Spleen (tissue), 7 donors: ENCODE measurements at regions not wholly inside any gene's neighbourhood (a gene's known extent, or its start where the extent isn't known, plus 50 kb on each side); places are given as distances from the start of the nearest gene placed in this dataset.

Experiments
- CTCF ChIP-seq, 11 experiments: fragments of 200-600 bp in 7 of 11; fragments of 450-650 bp in 4 of 11; sonication (generic) in 4 of 11; IDR thresholded peaks in 8 of 11; conservative IDR thresholded peaks in 3 of 11; 1 replicate in 7 of 11; 2 replicates in 4 of 11; pipeline versions ENCODE4 v1.4.0 to v1.8.0; 2016 to 2021; ENCODE audit warnings: antibody characterized with exemption in 11 of 11, inconsistent platforms in 4 of 11, mild to moderate bottlenecking in 1 of 11
- POLR2A ChIP-seq, 3 donors: fragments of 450-650 bp; IDR thresholded peaks; one replicate each; pipeline ENCODE4 v1.5.1; 2017; ENCODE audit warnings: antibody characterized with exemption in 3 of 3, mild to moderate bottlenecking in 1 of 3
- POLR2AphosphoS5 ChIP-seq, 3 donors: sonication (generic); formaldehyde crosslinking; IDR thresholded peaks; one replicate each; pipeline ENCODE4 v1.5.1; 2017; ENCODE audit warnings: antibody characterized with exemption in 3 of 3
- donor health status: DM: no; HTN: no; CAD: no; lungs with moderate emphysema.
- donor health status: DM: no; HTN: no; CAD: no.
- donor health status: DM: no; HTN: no; CAD: no.

GRCh38 chr2:12083081-12083581 lies 336.7 kb downstream of the LPIN1 start:
- TF ChIP-seq CTCF (IDR thresholded peaks at IDR 0.05 in 8 of 11, conservative IDR thresholded peaks at IDR 0.05 in 3 of 11), result no peak
- no peak for TF ChIP-seq POLR2A (IDR thresholded peaks at IDR 0.05)
- no peak for TF ChIP-seq POLR2AphosphoS5 (IDR thresholded peaks at IDR 0.05)
